Stomach (tissue), 8 donors: ENCODE measurements at regions not wholly inside any gene's neighbourhood (a gene's known extent, or its start where the extent isn't known, plus 50 kb on each side); places are given as distances from the start of the nearest gene placed in this dataset.

ENCODE experiments used
- DNase-seq, 2 donors: peaks; one replicate each; pipeline versions ENCODE4 v3.0.0 to v3.0.0-alpha.2; 2013 to 2019
- H3K27ac ChIP-seq, 5 donors: fragments of 200-600 bp in 4 of 5; sonication (generic) in 4 of 5; one replicate each; pipeline ENCODE4 v1.5.1; 2013 to 2019; ENCODE audit warnings: mild to moderate bottlenecking in 1 of 5, moderate library complexity in 1 of 5
- H3K27me3 ChIP-seq, 3 donors: fragments of 200-600 bp; sonication (generic); one replicate each; pipeline ENCODE4 v1.5.1; 2017 to 2019; ENCODE audit warnings: mixed run types in 1 of 3
- H3K36me3 ChIP-seq, 4 donors: fragments of 200-600 bp; sonication (generic); 1 replicate in 3 of 4; 2 replicates in 1 of 4; pipeline ENCODE4 v1.5.1; 2016 to 2019
- H3K4me1 ChIP-seq, 4 donors: fragments of 200-600 bp; sonication (generic); one replicate each; pipeline ENCODE4 v1.5.1; 2016 to 2019
- H3K4me3 ChIP-seq, 4 donors: fragments of 200-600 bp; sonication (generic) in 3 of 4; one replicate each; pipeline ENCODE4 v1.5.1; 2016 to 2019; ENCODE audit warnings: mild to moderate bottlenecking in 1 of 4
- H3K9me3 ChIP-seq, 4 donors: fragments of 200-600 bp; sonication (generic); one replicate each; pipeline ENCODE4 v1.5.1; 2016 to 2019
- EP300 ChIP-seq: sonication (generic); formaldehyde crosslinking; IDR thresholded peaks from one replicate; pipeline ENCODE4 v1.6.1; 2017; ENCODE audit warnings: antibody characterized with exemption
- POLR2A ChIP-seq, 4 donors: fragments of 450-650 bp; IDR thresholded peaks; one replicate each; pipeline ENCODE4 v1.6.1; 2016; ENCODE audit warnings: antibody characterized with exemption in 4 of 4, control low read depth in 2 of 4, mild to moderate bottlenecking in 1 of 4, moderate library complexity in 1 of 4
- POLR2AphosphoS5 ChIP-seq, 3 donors: sonication (generic); formaldehyde crosslinking; IDR thresholded peaks; one replicate each; pipeline ENCODE4 v1.6.1; 2016; ENCODE audit warnings: antibody characterized with exemption in 3 of 3
- WGBS, 5 donors: extraction: QIAGEN DNeasy Blood & Tissue Kit in 3 of 5; methylation state at CpG; one replicate each; pipeline versions ENCODE4 v1.1.5 to v1.1.7; 2013 to 2018; 5-methylcytosine and 5-hydroxymethylcytosine counted together
- intact Hi-C: fragments of 100-400 bp; cut with DNase I; formaldehyde crosslinking; loops from one replicate; pipeline ENCODE4 v1.15.1; 2023; ENCODE audit warnings: low total_unique reads
- TF ChIP-seq, protein P1 (sequence below), 7 experiments: fragments of 450-650 bp in 4 of 7; fragments of 200-600 bp in 3 of 7; sonication (generic) in 3 of 7; IDR thresholded peaks; one replicate each; pipeline ENCODE4 v1.5.1; 2016 to 2019; ENCODE audit warnings: antibody characterized with exemption in 7 of 7, control low read depth in 2 of 7, mild to moderate bottlenecking in 1 of 7
- donor health status: healthy with polysubstance abuse.
- donor health status: Bipolar disorder and iron deficiency.
- donor health status: healthy.

DNA sequence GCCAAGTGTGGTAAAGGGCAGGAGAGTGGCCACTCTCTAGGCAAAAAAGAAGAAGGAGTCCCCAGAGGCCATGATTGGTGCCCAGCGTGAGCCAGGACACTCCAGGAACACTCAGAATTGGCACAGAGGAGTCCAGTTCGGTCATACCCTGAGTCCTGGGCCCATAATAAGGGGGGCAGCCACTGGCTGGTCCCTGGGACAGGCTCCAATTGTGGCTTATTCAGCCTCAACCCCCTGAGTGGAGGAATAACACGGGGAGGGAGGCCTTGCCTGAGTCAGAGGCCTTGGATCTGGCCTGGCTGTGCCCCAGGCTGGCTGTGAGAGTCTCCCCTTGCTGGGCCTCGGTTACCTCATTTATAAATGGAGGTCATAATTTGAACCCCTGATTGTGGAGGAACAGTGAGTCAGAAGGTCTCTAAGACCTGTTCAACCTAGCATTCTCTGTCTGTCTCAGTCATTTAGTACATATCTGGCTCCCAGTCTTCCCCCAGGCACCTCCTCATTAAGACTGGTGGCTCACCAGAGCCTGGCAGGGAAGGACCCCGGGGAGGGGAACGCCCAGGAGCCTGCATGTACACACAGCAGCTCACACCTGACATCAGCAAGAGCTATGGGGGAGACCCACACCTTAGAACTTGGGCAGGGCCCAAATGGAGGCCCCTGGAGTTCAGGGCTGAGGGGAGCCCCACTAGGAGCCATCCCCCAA is 95.9 kb upstream of the ATP2B2 start:
- Histone ChIP-seq H3K27ac (no peak overlapping the region), H3K27me3 (peaks cover 0 to 71% (median 4%) of the 10 kb centered on the region in 3 donors), H3K36me3 (no peaks in the 10 kb centered on the region), H3K4me1 (no peaks in the 10 kb centered on the region), H3K9me3 (no peaks in the 10 kb centered on the region), H3K4me3 (no peak overlapping the region)
- no peak for TF ChIP-seq POLR2A (IDR thresholded peaks at IDR 0.05)
- TF ChIP-seq EP300, result no peak
- no peak for TF ChIP-seq POLR2AphosphoS5 (IDR thresholded peaks at IDR 0.05)
- TF ChIP-seq, protein P1, sequence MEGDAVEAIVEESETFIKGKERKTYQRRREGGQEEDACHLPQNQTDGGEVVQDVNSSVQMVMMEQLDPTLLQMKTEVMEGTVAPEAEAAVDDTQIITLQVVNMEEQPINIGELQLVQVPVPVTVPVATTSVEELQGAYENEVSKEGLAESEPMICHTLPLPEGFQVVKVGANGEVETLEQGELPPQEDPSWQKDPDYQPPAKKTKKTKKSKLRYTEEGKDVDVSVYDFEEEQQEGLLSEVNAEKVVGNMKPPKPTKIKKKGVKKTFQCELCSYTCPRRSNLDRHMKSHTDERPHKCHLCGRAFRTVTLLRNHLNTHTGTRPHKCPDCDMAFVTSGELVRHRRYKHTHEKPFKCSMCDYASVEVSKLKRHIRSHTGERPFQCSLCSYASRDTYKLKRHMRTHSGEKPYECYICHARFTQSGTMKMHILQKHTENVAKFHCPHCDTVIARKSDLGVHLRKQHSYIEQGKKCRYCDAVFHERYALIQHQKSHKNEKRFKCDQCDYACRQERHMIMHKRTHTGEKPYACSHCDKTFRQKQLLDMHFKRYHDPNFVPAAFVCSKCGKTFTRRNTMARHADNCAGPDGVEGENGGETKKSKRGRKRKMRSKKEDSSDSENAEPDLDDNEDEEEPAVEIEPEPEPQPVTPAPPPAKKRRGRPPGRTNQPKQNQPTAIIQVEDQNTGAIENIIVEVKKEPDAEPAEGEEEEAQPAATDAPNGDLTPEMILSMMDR (IDR thresholded peaks at IDR 0.05), result no peak
- 65 to 74% (median 69%) methylated on average over 6 of the region's 6 CpGs for WGBS, 5 donors
- DNase-seq, result no peak
- intact Hi-C loops, result no loop called here

GRCh38 chr3:10601857-10602230 is 96.5 kb upstream of the ATP2B2 start:
- TF ChIP-seq, protein P1 (IDR thresholded peaks at IDR 0.05), result no peak

DNA sequence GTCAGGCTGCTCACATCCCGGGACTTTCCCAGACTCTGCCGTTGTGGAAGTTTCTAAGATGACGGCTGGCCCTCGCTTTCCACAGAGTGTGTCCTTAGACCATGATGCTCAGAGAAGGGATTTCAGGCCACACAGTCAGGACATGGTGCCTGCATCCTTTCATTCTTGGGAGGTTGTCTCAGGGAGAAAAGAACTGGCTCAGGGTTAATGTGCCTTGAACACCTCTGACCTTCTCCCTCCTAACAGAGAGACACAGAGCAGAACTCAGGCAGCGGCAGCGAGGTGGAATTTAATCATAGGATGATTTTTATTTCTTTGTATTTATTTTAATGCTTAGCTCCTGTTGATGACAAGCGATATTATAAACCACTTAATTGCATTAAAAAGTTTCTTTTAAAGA is 96.9 kb upstream of the ATP2B2 start:
- peaks cover 0 to 66% (median 4%) of the 10 kb centered on the region in 3 donors for H3K27me3 ChIP-seq
- intact Hi-C loops, result no loop called here
- no peak overlapping the region for H3K4me3 ChIP-seq
- H3K9me3 ChIP-seq, result no peaks in the 10 kb centered on the region
- TF ChIP-seq, protein P1 (IDR thresholded peaks at IDR 0.05), result no peak
- TF ChIP-seq POLR2A (IDR thresholded peaks at IDR 0.05) (no peak), EP300 (no peak), POLR2AphosphoS5 (IDR thresholded peaks at IDR 0.05) (no peak)
- 67 to 82% (median 74%) methylated on average over 7 of the region's 7 CpGs for WGBS, 5 donors
- no peak for DNase-seq
- H3K36me3 ChIP-seq, result no peaks in the 10 kb centered on the region
- no peaks in the 10 kb centered on the region for H3K4me1 ChIP-seq
- H3K27ac ChIP-seq, result no peak overlapping the region

More at GRCh38 chr3:10601857-10602230, 96.5 kb upstream of the ATP2B2 start:
- Histone ChIP-seq H3K27me3 (peaks cover 0 to 68% (median 4%) of the 10 kb centered on the region in 3 donors), H3K4me1 (no peaks in the 10 kb centered on the region), H3K36me3 (no peaks in the 10 kb centered on the region), H3K9me3 (no peaks in the 10 kb centered on the region), H3K27ac (no peak overlapping the region), H3K4me3 (no peak overlapping the region)
- WGBS, 5 donors, result 46 to 59% (median 55%) methylated on average over 5 of the region's 5 CpGs
- intact Hi-C loops, result no loop called here
- DNase-seq, result no peak

DNA sequence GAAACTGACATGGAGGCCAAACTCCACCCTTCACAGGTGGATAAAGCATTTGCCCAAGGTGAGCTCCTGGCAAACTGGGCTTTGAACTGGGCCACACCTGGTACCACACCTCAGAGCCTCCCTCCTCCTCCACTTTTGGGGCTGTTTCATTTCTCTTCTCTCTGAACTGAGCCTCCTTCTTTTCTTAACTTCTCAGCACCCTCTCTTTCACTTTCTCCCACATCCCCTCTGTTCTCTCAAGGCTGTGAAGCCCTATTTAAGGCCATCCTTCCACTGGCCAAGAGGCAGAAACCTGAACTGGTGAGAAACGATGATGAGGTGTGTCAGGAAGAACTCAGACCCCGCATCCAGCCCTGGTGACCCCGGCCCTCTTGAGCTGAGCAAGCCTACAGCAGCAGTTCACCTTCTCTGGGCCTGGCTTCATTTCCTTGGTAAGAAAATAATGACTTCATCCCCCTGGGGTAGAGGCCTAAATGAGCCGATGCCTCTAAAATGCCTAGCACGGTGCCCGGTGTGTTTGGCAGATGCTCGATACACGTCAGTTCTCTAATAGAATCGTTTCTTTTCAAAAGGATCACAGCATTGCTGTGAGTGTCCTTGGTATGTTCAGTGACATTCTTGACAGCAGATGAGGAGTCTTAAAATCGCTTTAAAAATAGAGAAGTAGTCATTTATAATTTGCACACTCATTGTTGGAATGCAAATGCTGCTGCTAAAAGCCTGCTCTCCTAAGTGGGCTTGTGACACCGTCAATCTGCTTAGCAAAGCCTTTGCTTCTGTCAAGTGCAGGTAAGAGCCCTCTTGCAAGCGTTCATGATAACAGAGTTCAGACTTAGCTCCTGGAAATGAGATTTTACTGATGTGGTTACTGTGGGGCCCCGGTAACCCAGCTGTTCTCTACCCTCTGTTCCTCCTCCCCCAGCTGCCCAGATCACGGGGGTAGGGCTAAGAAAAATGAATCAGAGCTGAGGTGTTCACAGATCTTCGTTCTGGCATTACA is 97.7 kb upstream of the ATP2B2 start:
- no peak overlapping the region for H3K4me3 ChIP-seq
- no peak overlapping the region for H3K27ac ChIP-seq
- TF ChIP-seq, protein P1 (IDR thresholded peaks at IDR 0.05), result no peak
- TF ChIP-seq EP300 (no peak), POLR2AphosphoS5 (IDR thresholded peaks at IDR 0.05) (no peak), POLR2A (IDR thresholded peaks at IDR 0.05) (no peak)
- no peaks in the 10 kb centered on the region for H3K36me3 ChIP-seq
- H3K9me3 ChIP-seq, result no peaks in the 10 kb centered on the region
- H3K4me1 ChIP-seq, result no peaks in the 10 kb centered on the region
- intact Hi-C loops, result no loop called here
- DNase-seq, result peak in 1 of 2 donors; percentile 32
- H3K27me3 ChIP-seq, result peaks cover 0 to 59% (median 4%) of the 10 kb centered on the region in 3 donors
- 54 to 63% (median 56%) methylated on average over 15 of the region's 15 CpGs for WGBS, 5 donors
